ENCODE measurements at regions not wholly inside any gene's neighbourhood (a gene's known extent, or its start where the extent isn't known, plus 50 kb on each side); places are given as distances from the start of the nearest gene placed in this dataset.
"Not testable (repeated sequence)": the region's sequence is repeated elsewhere in the genome, so short reads cannot be mapped to it uniquely, and the experiment has no call there.

- DNase-seq (ENCODE audit: insufficient read length, low spot score) (no peak), FAIRE-seq (peak; percentile 56)
- TF ChIP-seq CTCF (IDR thresholded peaks at IDR 0.05; ENCODE audit: insufficient read depth, missing control alignments): no peak
These were observed 241.7 kb downstream of the DSC3 start for GRCh38 chr18:30800800-30801199.

- no peak for TF ChIP-seq CTCF (IDR thresholded peaks at IDR 0.05; ENCODE audit: insufficient read depth, missing control alignments)
- DNase-seq (ENCODE audit: insufficient read length, low spot score) (no peak), FAIRE-seq (no peak)
These were observed 250.5 kb downstream of the DSC3 start for GRCh38 chr18:30792051-30792450.

GRCh38 chr18:30788411-30788991, 254.0 kb downstream of the DSC3 start:
- DNase-seq (ENCODE audit: insufficient read length, low spot score); FAIRE-seq: not testable (repeated sequence)

- TF ChIP-seq CTCF (IDR thresholded peaks at IDR 0.05; ENCODE audit: insufficient read depth, missing control alignments): no peak
- no peak for FAIRE-seq
- no peak for DNase-seq (ENCODE audit: insufficient read length, low spot score)
These were observed 255.1 kb downstream of the DSC3 start for GRCh38 chr18:30787410-30787809.

GRCh38 chr18:30781601-30782000, 260.9 kb downstream of the DSC3 start:
- TF ChIP-seq CTCF (IDR thresholded peaks at IDR 0.05; ENCODE audit: insufficient read depth, missing control alignments): no peak
- FAIRE-seq (no peak), DNase-seq (ENCODE audit: insufficient read length, low spot score) (no peak)

- FAIRE-seq (no peak), DNase-seq (ENCODE audit: insufficient read length, low spot score) (no peak)
- TF ChIP-seq CTCF (IDR thresholded peaks at IDR 0.05; ENCODE audit: insufficient read depth, missing control alignments): no peak
These were observed 266.9 kb downstream of the DSC3 start for GRCh38 chr18:30775629-30776028.

- FAIRE-seq; DNase-seq (ENCODE audit: insufficient read length, low spot score): not testable (repeated sequence)
These were observed 270.4 kb downstream of the DSC3 start for GRCh38 chr18:30772170-30772569.

- TF ChIP-seq CTCF (IDR thresholded peaks at IDR 0.05; ENCODE audit: insufficient read depth, missing control alignments): no peak
- DNase-seq (ENCODE audit: insufficient read length, low spot score) (no peak), FAIRE-seq (no peak)
These were observed 276.5 kb downstream of the DSC3 start for GRCh38 chr18:30766053-30766452.

Measured in D721Med (cell line).